RWPE2 (cell line): ENCODE measurements at regions not wholly inside any gene's neighbourhood (a gene's known extent, or its start where the extent isn't known, plus 50 kb on each side); places are given as distances from the start of the nearest gene placed in this dataset.

ENCODE experiments used
- ATAC-seq: fragments of 200-7000 bp; cut with Tn5 transposase; 3 replicates; pipeline ENCODE4 v1.9.1; 2021; ENCODE audit warnings: low read depth
- DNase-seq: peaks from one replicate; pipeline ENCODE4 v3.0.0-alpha.2; 2020; ENCODE audit warnings: low spot score
- H3K27ac ChIP-seq: fragments of 450-650 bp; 2 replicates; pipeline ENCODE4 v1.5.1; 2017; ENCODE audit warnings: mild to moderate bottlenecking; ENCODE audit not compliant: poor library complexity, severe bottlenecking
- H3K27me3 ChIP-seq: fragments of 250-450 bp; sonication (Bioruptor Pico); 2 replicates; pipeline ENCODE4 v1.5.1; 2021; ENCODE audit warnings: mild to moderate bottlenecking, moderate library complexity; ENCODE audit not compliant: insufficient read depth, poor library complexity, severe bottlenecking
- H3K36me3 ChIP-seq: fragments of 250-450 bp; sonication (Bioruptor Pico); 2 replicates; pipeline ENCODE4 v1.5.1; 2020; ENCODE audit warnings: low read depth, mild to moderate bottlenecking, moderate library complexity
- H3K4me1 ChIP-seq: fragments of 250-450 bp; sonication (Bioruptor Pico); 2 replicates; pipeline ENCODE4 v1.5.1; 2021; ENCODE audit warnings: mild to moderate bottlenecking, moderate library complexity; ENCODE audit not compliant: insufficient read depth, poor library complexity, severe bottlenecking
- H3K4me3 ChIP-seq: fragments of 250-450 bp; sonication (Bioruptor Pico); 2 replicates; pipeline ENCODE4 v1.5.1; 2021; ENCODE audit warnings: mild to moderate bottlenecking, moderate library complexity; ENCODE audit not compliant: severe bottlenecking
- H3K9me3 ChIP-seq: fragments of 250-450 bp; sonication (Bioruptor Pico); 2 replicates; pipeline ENCODE4 v1.5.1; 2021; ENCODE audit warnings: mild to moderate bottlenecking, moderate library complexity; ENCODE audit not compliant: severe bottlenecking
- TF ChIP-seq, protein P1 (sequence below): fragments of 450-650 bp; IDR thresholded peaks from one replicate; pipeline ENCODE4 v1.5.1; 2017; ENCODE audit warnings: mild to moderate bottlenecking, moderate library complexity; ENCODE audit not compliant: poor library complexity, severe bottlenecking

DNA sequence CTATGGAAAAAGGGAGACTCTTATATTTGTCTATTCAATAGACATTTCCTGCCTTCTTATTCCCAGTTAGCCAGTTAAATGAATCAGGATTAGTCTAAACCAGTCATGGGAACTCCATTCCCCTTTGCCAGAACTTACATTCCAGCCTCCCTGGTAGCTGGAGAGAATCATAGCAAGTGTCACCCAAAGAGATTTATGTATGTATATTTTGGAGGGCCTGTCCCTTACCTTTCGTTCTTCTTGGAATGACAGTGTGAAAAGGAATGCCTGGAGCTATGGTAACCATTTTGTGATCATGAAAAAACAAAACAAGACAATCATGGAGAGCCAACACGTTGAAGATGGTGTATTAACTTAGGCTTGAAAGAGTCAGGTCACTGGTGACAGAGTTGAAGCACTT lies 627.7 kb downstream of the CCDC171 start:
- H3K9me3 ChIP-seq, result no peaks in the 10 kb centered on the region
- H3K27me3 ChIP-seq, result no peaks in the 10 kb centered on the region
- H3K27ac ChIP-seq, result no peak overlapping the region
- no peaks in the 10 kb centered on the region for H3K4me1 ChIP-seq
- ATAC-seq (peak; percentile 48), DNase-seq (no peak)
- H3K4me3 ChIP-seq, result no peak overlapping the region
- TF ChIP-seq, protein P1, sequence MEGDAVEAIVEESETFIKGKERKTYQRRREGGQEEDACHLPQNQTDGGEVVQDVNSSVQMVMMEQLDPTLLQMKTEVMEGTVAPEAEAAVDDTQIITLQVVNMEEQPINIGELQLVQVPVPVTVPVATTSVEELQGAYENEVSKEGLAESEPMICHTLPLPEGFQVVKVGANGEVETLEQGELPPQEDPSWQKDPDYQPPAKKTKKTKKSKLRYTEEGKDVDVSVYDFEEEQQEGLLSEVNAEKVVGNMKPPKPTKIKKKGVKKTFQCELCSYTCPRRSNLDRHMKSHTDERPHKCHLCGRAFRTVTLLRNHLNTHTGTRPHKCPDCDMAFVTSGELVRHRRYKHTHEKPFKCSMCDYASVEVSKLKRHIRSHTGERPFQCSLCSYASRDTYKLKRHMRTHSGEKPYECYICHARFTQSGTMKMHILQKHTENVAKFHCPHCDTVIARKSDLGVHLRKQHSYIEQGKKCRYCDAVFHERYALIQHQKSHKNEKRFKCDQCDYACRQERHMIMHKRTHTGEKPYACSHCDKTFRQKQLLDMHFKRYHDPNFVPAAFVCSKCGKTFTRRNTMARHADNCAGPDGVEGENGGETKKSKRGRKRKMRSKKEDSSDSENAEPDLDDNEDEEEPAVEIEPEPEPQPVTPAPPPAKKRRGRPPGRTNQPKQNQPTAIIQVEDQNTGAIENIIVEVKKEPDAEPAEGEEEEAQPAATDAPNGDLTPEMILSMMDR, result no peak
- no peaks in the 10 kb centered on the region for H3K36me3 ChIP-seq

DNA sequence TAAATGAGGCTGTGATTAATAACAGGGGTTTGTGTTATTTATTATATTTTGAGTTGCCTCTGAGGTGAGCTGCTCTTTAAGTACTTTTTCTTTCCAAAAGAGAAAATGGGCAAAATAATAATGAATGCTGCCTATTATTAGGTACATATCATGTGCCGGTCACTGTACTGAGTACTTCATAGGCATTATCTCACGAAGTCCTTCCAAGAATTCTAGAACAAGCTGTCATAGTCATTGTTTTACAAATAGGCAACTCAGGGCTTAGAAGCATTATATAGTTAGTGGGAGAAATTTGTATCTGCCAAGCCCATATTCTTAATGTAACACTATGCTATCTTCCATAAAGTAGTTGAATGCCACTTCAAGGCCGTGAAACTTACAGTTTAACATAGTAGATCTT lies 628.7 kb downstream of the CCDC171 start:
- Histone ChIP-seq H3K36me3 (no peaks in the 10 kb centered on the region), H3K4me1 (no peaks in the 10 kb centered on the region), H3K9me3 (no peaks in the 10 kb centered on the region), H3K27me3 (no peaks in the 10 kb centered on the region), H3K4me3 (no peak overlapping the region), H3K27ac (no peak overlapping the region)
- ATAC-seq, result no peak
- no peak for DNase-seq
- TF ChIP-seq, protein P1, result no peak

DNA sequence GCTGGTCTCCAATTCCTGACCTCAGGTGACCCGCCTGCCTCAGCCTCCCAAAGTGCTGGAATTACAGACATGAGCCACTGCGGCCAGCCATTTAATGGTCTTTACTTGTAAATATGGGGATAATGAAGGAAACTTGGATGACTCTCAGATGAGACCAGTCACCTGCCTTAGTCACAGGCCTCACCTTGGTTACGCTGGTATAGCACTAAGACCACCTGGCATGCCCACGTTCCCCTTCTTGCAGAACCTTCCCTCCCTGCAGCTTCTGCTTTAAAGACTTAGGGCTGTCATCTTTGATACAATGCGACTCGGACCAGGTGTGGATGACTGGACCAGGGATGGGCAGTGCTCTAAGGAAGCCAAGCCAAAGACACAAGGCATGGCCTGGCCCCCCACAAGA lies 629.9 kb downstream of the CCDC171 start:
- H3K9me3 ChIP-seq, result no peaks in the 10 kb centered on the region
- no peaks in the 10 kb centered on the region for H3K27me3 ChIP-seq
- TF ChIP-seq, protein P1, result no peak
- DNase-seq (no peak), ATAC-seq (no peak)
- no peak overlapping the region for H3K4me3 ChIP-seq
- no peaks in the 10 kb centered on the region for H3K4me1 ChIP-seq
- H3K36me3 ChIP-seq, result no peaks in the 10 kb centered on the region
- H3K27ac ChIP-seq, result no peak overlapping the region

DNA sequence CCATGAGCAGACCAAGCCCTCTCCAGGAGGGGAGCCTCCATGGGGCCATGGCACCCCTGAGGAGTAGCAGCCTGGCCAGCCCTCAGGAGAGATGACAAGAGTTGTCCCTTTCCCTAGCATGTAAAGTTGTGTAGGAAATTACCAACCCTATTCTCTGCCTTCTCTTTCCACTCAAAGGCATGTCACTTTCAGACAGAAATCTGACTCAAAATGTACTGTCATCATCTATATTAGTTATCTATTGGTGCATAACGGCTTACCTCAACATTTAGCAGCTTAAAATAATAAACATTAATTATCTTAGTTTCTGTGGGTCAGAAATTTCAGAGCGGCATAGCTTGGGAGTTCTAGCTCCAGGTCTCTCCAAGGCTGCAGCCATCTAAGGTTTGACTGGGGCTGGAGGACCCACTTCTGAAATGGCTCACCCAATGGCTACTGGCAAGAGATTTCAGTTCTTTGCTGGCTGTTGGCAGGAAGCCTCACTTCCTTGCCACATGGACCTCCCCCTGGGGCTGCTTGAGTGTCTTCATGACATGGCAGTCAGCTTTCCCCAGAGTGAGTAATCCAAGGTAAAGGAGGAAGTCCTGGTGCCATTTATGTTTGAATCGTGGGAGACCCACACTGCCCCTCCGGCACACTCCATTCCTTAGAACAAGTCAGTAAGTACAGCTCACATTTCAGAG lies 632.3 kb downstream of the CCDC171 start:
- no peaks in the 10 kb centered on the region for H3K4me1 ChIP-seq
- H3K27me3 ChIP-seq, result no peaks in the 10 kb centered on the region
- H3K36me3 ChIP-seq, result no peaks in the 10 kb centered on the region
- H3K27ac ChIP-seq, result no peak overlapping the region
- TF ChIP-seq, protein P1, result no peak
- H3K9me3 ChIP-seq, result no peaks in the 10 kb centered on the region
- DNase-seq (no peak), ATAC-seq (no peak)
- H3K4me3 ChIP-seq, result no peak overlapping the region

DNA sequence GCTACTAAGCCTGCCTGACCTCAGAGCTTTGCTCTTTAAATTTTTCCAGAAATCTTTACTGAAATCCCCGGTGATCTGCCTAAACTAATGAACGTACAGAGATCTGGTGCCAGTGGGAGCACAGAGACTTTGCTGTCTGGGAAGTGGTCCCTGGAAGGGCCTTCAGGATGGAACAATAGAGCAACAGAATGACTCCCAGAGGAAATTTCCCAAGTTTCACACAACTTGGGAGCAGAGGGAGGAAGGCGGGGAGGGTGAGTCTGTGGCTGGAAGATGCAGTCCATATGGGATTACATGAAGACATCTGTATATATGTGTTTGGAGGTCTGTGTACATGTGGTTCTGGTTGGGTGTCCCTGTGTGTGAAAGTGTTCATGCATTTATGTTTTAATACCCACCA lies 638.3 kb downstream of the CCDC171 start:
- DNase-seq (no peak), ATAC-seq (no peak)
- Histone ChIP-seq H3K27me3 (no peaks in the 10 kb centered on the region), H3K36me3 (no peaks in the 10 kb centered on the region), H3K4me3 (no peak overlapping the region), H3K4me1 (peaks cover 10% of the 10 kb centered on the region), H3K9me3 (no peaks in the 10 kb centered on the region), H3K27ac (peak overlapping the region; percentile 34)
- TF ChIP-seq, protein P1, result no peak
